ENCODE measurements at regions not wholly inside any gene's neighbourhood (a gene's known extent, or its start where the extent isn't known, plus 50 kb on each side); places are given as distances from the start of the nearest gene placed in this dataset.

GRCh38 chr1:239906394-239906793 lies 185.3 kb upstream of the FMN2 start:
- ATAC-seq: no peak
- Histone ChIP-seq H3K4me1 (peaks cover 0 to 12% (median 0%) of the 10 kb centered on the region in 3 donors), H3K27me3 (no peaks in the 10 kb centered on the region), H3K36me3 (peaks cover 0 to 21% of the 10 kb centered on the region in 2 donors), H3K9me3 (peaks cover 0 to 4% (median 0%) of the 10 kb centered on the region in 3 donors), H3K4me3 (no peak overlapping the region), H3K27ac (no peak overlapping the region)
- no peak for TF ChIP-seq POLR2AphosphoS5 (IDR thresholded peaks at IDR 0.05)
- TF ChIP-seq CTCF (IDR thresholded peaks at IDR 0.05): no peak
- no peak for TF ChIP-seq EP300 (IDR thresholded peaks at IDR 0.05)
- TF ChIP-seq POLR2A (IDR thresholded peaks at IDR 0.05): no peak
- WGBS, 2 donors (ENCODE audit: low coverage in 1 of 2): 65 to 69% methylated on average over 4 to 5 of the region's 5 CpGs

GRCh38 chr1:239909898-239910297 lies 181.8 kb upstream of the FMN2 start:
- 63 to 72% methylated on average over 5 to 9 of the region's 10 CpGs for WGBS, 2 donors (ENCODE audit: low coverage in 1 of 2)
- H3K4me1 ChIP-seq: peaks cover 6 to 44% (median 8%) of the 10 kb centered on the region in 3 donors
- peaks cover 0 to 21% of the 10 kb centered on the region in 2 donors for H3K36me3 ChIP-seq
- H3K9me3 ChIP-seq: peaks cover 0 to 4% (median 0%) of the 10 kb centered on the region in 3 donors
- no peak for TF ChIP-seq EP300 (IDR thresholded peaks at IDR 0.05)
- TF ChIP-seq POLR2AphosphoS5 (IDR thresholded peaks at IDR 0.05): no peak
- no peak for TF ChIP-seq CTCF (IDR thresholded peaks at IDR 0.05)
- TF ChIP-seq POLR2A (IDR thresholded peaks at IDR 0.05): no peak
- no peak overlapping the region for H3K4me3 ChIP-seq
- no peaks in the 10 kb centered on the region for H3K27me3 ChIP-seq
- ATAC-seq: peak; percentile 59
- peak overlapping the region in 2 of 4 donors; percentile 33 to 61 for H3K27ac ChIP-seq

GRCh38 chr1:239912471-239912870 lies 179.2 kb upstream of the FMN2 start:
- no peaks in the 10 kb centered on the region for H3K27me3 ChIP-seq
- no peak for TF ChIP-seq CTCF (IDR thresholded peaks at IDR 0.05)
- TF ChIP-seq POLR2AphosphoS5 (IDR thresholded peaks at IDR 0.05): peak; percentile 77
- 17 to 44% methylated on average over 1 to 6 of the region's 6 CpGs for WGBS, 2 donors (ENCODE audit: low coverage in 1 of 2)
- H3K4me3 ChIP-seq: no peak overlapping the region
- peak; percentile 77 for ATAC-seq
- H3K27ac ChIP-seq: peak overlapping the region in 3 of 4 donors; percentile 57 to 72 (median 63)
- peaks cover 6 to 48% (median 8%) of the 10 kb centered on the region in 3 donors for H3K4me1 ChIP-seq
- no peaks in the 10 kb centered on the region for H3K9me3 ChIP-seq
- peaks cover 0 to 19% of the 10 kb centered on the region in 2 donors for H3K36me3 ChIP-seq

- TF ChIP-seq CTCF (IDR thresholded peaks at IDR 0.05) (no peak), EP300 (IDR thresholded peaks at IDR 0.05) (no peak), POLR2A (IDR thresholded peaks at IDR 0.05) (no peak), POLR2AphosphoS5 (IDR thresholded peaks at IDR 0.05) (no peak)
- peaks cover 0 to 12% of the 10 kb centered on the region in 2 donors for H3K36me3 ChIP-seq
- H3K4me3 ChIP-seq: no peak overlapping the region
- no peaks in the 10 kb centered on the region for H3K27me3 ChIP-seq
- H3K27ac ChIP-seq: peak overlapping the region; percentile 29 to 72 (median 60)
- peaks cover 6 to 48% (median 8%) of the 10 kb centered on the region in 3 donors for H3K4me1 ChIP-seq
- H3K9me3 ChIP-seq: no peaks in the 10 kb centered on the region
- 87 to 90% methylated on average over 4 of the region's 4 CpGs for WGBS, 2 donors (ENCODE audit: low coverage in 1 of 2)
- no peak for ATAC-seq
These were observed 178.5 kb upstream of the FMN2 start for GRCh38 chr1:239913141-239913585.

GRCh38 chr1:239914751-239915231 lies 176.9 kb upstream of the FMN2 start:
- Histone ChIP-seq H3K9me3 (no peaks in the 10 kb centered on the region), H3K27me3 (no peaks in the 10 kb centered on the region), H3K27ac (peak overlapping the region in 3 of 4 donors; percentile 3 to 63 (median 57)), H3K36me3 (no peaks in the 10 kb centered on the region), H3K4me1 (peaks cover 6 to 48% (median 8%) of the 10 kb centered on the region in 3 donors), H3K4me3 (no peak overlapping the region)
- WGBS, 2 donors (ENCODE audit: low coverage in 1 of 2): 4 to 6% methylated on average over 5 of the region's 5 CpGs
- ATAC-seq: peak; percentile 50
- no peak for TF ChIP-seq POLR2AphosphoS5 (IDR thresholded peaks at IDR 0.05)
- no peak for TF ChIP-seq POLR2A (IDR thresholded peaks at IDR 0.05)
- TF ChIP-seq EP300 (IDR thresholded peaks at IDR 0.05): no peak
- TF ChIP-seq CTCF (IDR thresholded peaks at IDR 0.05): peak in 3 of 4 experiments; percentile 19 to 30 (median 22)
